NCI-H82 treated with DMSO at 0.1 percent for 48 hours (cell line): ENCODE measurements at regions not wholly inside any gene's neighbourhood (a gene's known extent, or its start where the extent isn't known, plus 50 kb on each side); places are given as distances from the start of the nearest gene placed in this dataset.
"Not testable (repeated sequence)": the region's sequence is repeated elsewhere in the genome, so short reads cannot be mapped to it uniquely, and the experiment has no call there.

Source experiments
- DNase-seq: peaks from one replicate; lab custom pipeline; 2025; ENCODE audit not compliant: unreplicated experiment; lab: John Stamatoyannopoulos, UW

DNA sequence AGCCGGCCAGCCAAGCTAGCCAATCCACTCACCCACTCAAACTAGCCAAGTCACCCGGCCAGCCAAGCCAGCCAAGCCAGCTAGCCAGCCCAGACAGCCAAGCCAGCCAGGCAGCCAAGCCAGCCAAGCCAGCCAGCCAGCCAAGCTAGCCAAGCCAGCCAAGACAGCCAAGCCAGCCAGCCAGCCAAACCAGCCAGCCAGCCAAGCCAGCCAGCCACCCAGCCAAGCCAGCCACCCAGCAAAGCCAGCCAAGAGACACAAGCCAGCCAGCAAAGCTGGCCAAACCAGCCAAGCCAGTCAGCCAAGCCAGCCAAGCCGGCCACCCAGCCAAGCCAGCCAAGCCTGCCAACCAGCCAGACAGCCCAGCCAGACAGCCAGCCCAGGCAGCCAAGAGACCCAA, 322.2 kb upstream of the PLGLB2 start:
- not testable (repeated sequence) for DNase-seq

DNA sequence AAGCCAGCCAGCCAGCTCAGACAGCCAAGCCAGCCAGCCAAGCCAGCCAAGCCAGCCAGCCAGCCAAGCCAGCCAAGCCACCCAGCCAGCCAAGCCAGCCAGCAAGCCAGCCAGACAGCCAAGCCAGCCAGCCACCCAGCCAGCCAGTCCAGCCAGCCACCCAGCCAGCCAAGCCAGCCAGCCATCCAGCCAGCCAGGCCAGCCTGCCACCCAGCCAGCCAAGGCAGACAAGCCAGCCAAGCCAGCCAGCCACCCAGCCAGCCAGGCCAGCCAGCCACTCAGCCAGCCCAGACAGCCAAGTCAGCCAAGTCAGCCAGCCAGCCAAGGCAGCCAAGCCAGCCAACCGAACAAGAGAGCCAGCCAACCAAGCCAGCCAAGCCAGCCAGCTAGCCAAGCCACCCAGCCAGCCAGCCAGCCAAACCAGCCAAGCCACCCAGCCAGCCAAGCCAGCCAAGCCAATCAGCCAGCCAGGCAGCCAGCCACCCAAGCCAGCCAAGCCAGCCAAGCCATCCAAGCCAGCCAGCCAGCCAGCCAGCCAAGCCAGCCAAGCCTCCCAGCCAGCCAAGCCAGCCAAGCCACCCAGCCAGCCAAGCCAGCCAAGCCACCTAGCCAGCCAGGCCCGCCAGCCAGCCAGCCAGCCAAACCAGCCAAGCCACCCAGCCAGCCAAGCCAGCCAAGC, 319.3 kb upstream of the PLGLB2 start:
- not testable (repeated sequence) for DNase-seq

DNA sequence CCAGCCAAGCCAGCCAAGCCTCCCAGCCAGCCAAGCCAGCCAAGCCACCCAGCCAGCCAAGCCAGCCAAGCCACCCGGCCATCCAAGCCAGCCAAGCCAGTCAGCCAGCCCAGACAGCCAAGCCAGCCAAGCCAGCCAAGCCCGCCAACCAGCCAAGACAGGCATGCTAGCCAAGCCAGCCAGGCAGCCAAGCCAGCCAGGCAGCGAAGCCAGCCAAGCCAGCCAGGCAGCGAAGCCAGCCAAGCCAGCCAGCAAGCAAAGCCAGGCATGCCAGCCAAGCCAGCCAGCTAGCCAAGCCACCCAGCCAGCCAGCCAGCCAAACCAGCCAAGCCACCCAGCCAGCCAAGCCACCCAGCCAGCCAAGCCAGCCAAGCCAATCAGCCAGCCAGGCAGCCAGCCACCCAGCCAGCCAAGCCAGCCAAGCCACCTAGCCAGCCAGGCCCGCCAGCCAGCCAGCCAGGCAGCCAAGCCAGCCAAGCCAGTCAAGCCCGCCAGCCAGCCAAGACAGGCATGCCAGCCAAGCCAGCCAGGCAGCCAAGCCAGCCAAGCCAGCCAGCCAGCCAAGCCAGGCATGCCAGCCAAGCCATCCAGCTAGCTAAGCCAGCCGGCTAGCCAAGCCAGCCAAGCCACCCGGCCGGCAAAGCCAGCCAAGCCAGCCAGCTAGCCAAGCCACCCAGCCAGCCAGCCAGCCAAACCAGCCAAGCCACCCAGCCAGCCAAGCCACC, 318.5 kb upstream of the PLGLB2 start:
- not testable (repeated sequence) for DNase-seq

DNA sequence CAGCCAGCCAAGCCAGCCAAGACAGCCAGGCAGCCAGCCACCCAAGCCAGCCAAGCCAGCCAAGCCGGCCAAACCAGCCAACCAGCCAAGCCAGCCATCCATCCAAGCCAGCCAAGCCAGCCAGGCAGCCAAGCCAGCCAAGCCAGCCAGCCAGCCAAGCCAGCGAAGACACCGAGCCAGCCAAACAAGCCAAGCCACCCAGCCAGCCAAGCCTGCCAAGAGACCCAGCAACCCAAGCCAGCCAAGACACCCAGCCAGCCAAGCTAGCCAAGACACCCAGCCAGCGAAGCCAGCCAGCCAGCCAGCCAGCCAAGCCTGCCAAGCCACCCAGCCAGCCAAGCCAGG, 318.0 kb upstream of the PLGLB2 start:
- not testable (repeated sequence) for DNase-seq

DNA sequence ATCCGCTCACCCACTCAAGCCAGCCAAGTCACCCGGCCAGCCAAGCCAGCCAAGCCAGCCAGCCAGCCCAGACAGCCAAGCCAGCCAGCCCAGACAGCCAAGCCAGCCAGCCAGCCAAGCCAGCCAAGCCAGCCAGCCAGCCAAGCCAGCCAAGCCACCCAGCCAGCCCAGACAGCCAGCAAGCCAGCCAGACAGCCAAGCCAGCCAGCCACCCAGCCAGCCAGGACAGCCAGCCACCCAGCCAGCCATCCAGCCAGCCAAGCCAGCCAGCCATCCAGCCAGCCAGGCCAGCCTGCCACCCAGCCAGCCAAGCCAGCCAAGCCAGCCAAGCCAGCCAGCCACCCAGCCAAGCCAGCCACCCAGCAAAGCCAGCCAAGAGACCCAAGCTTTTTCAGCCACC, 316.8 kb upstream of the PLGLB2 start:
- not testable (repeated sequence) for DNase-seq

DNA sequence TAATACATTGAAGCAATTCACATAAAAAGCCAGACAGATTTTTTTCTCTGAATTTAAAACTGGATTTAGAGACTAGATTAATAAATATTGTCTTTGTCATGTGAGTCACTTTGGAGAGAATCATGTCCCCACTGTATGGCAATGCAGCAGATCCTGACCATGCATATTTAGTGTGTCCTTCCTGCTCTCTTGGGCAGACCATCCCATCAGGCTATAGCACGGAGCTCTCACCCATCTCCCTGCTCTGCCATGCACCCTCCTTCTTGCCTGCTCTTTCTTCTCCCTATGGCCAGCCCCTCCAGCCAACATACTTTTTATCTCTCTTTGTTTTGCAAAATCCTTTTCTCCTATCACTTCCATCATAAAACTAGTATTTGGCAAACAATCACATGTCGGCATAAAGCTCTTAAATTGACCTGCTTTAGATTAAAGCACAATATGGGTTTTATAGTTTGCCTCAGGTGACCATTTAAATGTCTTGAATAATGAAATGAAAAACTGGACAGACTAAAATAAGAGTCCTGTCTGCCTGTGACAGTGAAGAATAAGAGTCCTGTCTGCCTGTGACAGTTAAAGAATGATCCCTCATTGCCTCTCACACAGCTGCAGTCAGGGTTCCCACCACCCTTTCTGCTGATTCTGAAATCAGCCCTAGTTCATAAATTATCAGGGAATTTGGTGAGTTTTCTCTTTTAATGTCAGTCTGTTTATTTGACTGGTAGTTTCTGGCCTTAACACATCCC, 315.0 kb upstream of the PLGLB2 start:
- not testable (repeated sequence) for DNase-seq

DNA sequence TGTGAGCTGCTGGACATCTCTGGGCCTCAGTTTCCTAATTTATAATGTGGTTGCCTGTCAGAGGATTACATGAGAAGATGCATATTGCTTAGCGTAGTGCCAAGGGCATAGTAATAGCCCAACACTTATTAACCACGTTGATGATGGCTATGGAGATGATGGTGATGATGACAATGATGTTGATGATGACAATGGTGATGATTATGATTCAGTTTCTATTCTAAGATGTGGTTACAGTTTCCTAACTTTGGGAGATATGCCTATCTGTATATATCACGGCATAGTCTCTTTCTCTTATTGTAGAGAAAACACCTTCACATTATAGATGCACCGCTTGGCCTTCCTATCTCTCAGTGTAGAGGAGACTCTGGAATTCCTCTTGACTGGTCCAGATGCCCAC, 311.9 kb upstream of the PLGLB2 start:
- DNase-seq, result not testable (repeated sequence)

DNA sequence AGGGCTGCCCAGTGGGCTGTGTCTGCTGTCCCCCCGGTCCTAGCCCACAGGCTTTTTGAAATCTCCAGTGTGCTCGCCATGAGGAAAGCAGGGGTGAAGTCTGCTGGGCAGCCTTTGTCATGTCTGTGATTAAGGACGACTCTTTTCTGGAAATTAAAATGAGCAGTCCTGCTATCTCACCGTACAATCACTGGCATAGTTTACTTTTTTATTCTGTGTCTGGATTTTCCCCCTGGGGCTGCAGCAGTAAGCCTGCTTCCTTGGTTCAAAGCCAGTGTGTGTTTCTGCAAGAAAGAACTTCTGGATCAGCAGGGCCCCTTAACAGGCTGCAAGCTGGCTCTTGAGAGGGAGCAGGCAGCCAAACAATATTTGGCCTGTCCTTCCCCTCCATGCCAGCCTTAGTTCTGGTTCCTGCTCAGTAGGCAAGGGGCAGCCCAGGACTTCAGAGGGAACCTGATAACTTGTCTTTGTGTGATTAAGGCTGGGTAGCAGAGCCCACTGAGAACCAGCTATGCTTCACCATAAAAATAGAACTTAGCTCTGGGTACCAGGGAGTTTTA, 310.1 kb upstream of the PLGLB2 start:
- not testable (repeated sequence) for DNase-seq

DNA sequence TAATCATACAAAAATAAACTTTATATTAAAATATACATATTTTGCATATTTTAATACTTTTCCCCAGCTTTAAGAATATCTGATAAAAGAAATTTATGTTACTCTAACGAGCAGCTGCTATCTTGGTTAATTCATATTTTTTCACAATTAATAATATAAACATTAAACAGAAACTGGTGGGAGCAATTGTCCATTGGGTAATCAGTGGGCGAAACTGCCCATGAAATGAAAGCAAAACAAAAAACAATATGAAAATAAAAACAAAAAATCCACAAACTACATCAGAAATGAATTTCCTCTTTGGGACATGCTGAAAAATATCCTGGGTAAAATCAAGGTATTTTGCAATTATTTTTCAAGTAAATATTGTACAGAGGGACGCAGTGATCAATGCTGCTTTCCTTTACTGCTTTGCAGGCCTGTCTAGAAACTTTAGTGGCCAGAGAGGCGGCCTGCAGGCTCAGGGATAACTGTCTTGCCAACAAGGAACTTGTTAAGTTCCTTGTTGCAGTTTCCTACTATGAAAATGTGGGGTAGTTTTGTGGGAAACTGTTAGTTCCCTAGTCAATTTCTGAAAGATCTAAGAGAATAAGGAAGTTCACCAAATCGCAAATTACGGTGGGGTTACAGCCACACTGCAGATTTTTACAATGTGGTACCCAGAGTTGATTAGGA, 309.0 kb upstream of the PLGLB2 start:
- not testable (repeated sequence) for DNase-seq

DNA sequence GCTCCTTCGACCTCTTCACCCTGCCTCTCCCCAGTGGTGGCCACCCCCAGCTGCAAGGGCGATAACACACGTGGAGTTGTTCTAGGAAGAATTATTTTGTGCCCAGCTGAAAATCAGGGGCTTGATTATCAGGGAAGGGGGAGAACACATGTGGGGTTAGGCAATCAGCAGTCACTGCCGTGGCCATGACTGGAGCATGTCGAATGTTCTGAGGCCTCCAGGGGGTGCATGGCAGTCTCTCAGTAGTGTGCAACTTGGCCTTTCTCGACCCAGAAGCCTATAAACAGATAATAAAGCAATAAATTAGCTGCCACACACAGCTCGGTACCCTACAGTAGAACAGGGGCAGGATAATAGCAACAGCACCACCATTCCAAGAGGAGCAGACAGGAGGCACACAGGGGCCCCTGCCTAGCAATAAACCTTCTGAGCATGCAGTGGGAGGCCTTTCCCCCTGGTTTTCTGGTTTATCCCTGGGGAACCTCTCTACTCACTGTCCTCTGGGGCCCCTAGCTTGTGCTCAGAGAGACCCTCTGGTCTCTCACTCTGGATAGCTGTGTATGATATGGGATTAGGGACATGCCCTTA, 308.2 kb upstream of the PLGLB2 start:
- DNase-seq, result not testable (repeated sequence)

DNA sequence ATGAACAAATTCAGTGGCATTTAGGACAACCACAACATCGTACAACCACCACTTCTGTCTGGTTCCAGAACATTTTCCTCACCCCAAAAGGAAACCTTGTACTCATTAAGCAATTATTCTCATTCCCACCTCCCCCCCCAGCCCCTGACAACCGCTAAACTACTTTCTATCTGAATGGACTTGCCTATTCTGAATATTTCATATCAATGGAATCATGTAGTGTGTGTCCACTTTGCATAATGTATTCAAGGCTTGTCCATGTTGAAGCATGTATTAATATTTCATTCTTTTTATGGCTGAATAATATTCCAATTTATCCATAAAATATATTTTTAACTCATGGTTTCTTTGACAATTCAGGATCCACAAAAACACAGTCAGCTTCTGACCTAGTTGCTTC, 307.2 kb upstream of the PLGLB2 start:
- not testable (repeated sequence) for DNase-seq

DNA sequence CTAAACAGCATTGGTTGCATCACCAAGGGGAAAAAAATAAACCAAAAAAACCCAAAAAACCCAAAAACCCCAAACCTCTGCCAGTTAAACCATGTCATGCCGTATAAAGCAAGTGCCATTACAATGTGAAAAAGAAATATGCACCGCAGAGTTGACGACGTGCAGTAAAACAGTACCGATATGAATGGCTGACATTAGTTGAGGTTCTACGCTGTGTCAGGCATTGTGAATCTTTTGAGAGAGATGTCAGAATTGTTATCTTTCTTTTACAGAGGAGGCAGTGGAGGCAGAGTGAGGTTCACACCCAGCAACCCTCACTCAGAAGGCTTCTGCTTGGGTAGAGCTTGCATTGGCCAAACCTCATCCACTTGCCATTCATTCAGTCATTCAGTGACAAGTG, 306.5 kb upstream of the PLGLB2 start:
- not testable (repeated sequence) for DNase-seq

DNA sequence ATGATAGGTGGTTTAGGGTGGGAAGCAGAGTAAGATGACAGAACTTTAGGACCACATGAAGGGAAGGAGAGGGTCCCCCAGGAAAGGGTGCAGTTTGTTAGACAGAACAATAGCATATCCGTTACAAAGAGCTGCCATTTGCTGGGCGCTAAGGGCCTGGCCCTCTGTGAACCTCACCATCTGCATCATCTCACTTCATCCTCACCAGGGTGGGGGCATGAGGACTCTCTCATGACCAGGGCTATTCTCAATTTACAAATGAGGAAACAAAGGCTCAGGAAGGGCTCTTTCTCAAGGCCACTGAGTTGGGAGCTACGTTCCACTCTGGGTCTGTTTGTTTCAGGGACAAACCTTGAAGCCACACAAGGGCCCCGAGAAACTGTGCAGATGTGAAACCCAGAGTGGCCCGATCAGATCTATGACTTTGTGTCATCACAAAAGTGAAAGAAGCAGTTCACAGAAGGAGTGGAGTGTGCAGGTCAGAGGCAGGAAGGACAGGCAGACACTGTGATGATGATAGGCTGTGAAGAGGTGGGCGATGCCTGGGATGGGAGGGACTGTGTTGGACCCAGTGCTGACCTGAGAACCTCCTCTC, 304.8 kb upstream of the PLGLB2 start:
- not testable (repeated sequence) for DNase-seq

DNA sequence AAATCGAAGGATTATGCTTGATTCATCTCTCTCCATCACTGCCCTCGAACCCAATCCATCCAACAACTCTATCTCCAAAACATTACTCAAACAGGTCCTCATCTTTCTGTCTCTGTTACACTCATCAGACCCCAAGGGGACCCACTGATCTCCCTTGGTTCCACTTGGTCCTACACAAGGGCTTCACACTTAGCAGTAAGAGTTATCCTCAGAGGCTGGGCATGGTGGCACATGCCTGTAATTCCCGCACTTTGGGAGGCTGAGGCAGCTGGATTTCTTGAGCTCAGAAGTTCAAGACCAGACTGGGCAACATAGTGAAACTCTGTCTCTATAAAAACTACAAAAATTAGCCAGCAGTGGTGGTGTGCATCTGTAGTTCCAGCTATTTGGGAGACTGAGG, 302.9 kb upstream of the PLGLB2 start:
- not testable (repeated sequence) for DNase-seq

DNA sequence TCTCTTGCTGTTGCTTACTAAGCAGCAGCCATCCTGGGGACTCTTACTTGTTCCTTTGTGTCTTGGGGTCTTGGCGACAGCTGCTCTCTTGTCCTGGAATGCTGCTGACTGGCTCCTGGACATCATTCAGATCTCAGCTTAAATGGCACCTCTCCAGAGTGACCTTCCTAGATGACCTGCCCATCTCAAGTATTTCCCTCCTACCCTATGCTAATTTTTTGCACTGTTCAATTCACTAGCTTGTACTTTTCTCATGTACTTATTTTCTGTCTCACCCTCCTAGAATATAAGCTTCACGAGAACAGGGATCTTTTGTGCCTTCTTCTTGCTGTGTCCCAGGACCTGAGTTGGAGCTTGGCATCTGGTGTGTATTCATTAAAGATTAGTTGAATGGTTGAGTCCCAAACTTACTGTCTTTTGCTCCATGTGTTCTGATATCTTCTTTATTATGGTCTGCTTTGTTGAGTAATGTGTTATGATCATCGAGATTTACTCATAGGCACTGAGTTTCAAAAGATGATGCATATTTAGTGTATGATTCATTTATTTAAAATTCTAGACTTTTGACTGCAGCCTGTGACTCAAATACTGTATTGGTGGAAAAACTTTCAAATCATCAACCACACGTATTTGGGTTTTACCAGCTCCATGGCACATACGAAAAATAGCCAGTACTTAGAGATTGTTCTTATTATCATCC, 302.1 kb upstream of the PLGLB2 start:
- not testable (repeated sequence) for DNase-seq

DNA sequence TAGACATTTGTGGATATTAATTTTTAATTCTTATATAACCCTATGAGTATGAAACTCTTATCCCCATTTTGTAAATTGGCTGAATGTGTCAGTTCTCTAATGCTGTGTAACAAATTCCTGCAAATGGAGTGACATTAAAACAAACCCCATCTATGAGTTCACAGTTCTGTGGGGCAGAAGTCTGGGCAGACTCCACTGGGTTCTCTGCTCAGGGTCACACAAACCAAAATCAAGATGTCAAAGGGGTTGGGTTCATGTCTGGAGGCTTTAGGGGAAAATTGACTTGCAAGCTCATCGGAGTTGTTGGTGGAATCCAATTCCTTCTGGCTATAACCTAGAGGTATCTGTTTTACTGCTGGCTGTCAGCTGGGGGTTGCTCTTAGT, 301.6 kb upstream of the PLGLB2 start:
- DNase-seq, result not testable (repeated sequence)

DNA sequence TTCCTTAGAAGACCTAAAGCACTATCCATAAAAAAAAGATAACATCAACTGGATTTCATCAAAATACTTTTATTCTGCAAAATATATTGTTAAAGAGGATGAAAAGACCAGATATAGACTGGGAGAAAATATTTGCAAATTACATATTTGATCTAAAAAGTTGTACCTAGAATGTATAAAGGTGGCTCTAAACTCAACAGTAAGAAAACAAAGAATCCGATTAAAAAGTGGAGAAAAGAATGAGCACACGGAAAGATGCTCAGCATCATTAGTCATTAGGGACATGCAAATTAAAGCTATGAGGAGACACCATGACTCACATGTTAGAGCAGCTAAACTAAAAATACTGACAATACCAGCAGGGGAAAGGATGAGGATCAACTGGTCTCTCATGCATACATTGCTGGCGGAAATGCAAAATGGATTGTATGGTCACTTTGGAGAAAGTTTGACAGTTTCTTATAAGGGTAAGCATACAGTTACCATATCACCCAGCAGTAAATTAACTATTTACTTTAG, 298.4 kb upstream of the PLGLB2 start:
- not testable (repeated sequence) for DNase-seq

DNA sequence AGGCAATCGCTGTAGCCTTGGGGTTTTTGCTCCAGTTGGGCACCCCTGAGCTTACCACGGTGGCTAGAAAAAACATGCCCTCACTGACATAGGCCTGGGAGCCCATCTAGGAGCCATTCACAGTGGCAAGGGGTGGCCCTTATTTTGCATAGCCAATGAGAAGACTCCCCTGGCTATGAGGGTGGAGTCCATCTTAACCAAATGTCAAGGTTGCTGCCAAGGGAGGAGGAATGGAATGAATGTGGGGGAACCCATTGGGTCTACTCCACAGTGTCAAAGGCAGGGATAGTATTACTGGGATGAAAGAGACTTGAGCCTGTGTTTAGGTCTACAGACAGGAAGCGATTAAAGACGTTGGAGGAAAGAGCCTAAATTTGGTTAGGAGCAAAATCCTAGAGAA, 295.7 kb upstream of the PLGLB2 start:
- not testable (repeated sequence) for DNase-seq

DNA sequence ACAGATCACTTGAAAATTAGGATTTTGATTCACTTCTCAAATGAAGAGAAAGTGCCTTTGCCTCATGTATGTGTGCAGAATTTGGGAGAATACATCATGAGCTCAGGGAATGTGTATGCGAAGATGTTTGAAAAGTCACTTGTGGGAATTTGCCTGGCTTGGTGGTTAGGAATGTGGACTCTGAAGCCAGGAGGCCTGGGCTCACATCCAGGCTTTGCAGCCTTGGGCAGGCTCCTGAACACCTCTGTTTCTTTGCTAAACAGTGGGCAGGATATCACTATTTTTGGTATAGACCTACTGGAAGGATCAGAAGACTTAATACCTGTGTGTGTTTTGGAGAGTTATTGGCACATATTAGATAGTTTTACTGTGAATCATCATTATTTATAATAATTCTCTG, 295.0 kb upstream of the PLGLB2 start:
- not testable (repeated sequence) for DNase-seq
